ENCODE measurements at regions not wholly inside any gene's neighbourhood (a gene's known extent, or its start where the extent isn't known, plus 50 kb on each side); places are given as distances from the start of the nearest gene placed in this dataset.

- Histone ChIP-seq H2BK120ac (ENCODE audit: low read depth, low read length) (no peak overlapping the region), H2AFZ (replicated peaks; ENCODE audit: low read length, poor library complexity) (no peak overlapping the region), H3K14ac (replicated peaks; ENCODE audit: low read depth, low read length) (no peak overlapping the region), H4K91ac (ENCODE audit: insufficient read depth, low read depth, low read length) (no peak overlapping the region), H2BK20ac (ENCODE audit: low read depth, low read length) (no peak overlapping the region), H3K9me3 (ENCODE audit: control insufficient read depth, insufficient read depth, low read length) (peaks cover 15% of the 10 kb centered on the region), H4K8ac (ENCODE audit: low read depth in 2 of 2, low read length in 2 of 2) (no peak overlapping the region), H3K79me1 (ENCODE audit: low read depth in 1 of 2, low read length in 2 of 2) (no peaks in the 10 kb centered on the region), H2BK15ac (ENCODE audit: low read depth, low read length) (no peak overlapping the region), H3K4me2 (ENCODE audit: low read depth, low read length) (no peak overlapping the region), H3K36me3 (ENCODE audit: control insufficient read depth, insufficient read depth, low read length) (no peaks in the 10 kb centered on the region), H3K4ac (ENCODE audit: low read depth, low read length) (no peak overlapping the region), H2BK5ac (ENCODE audit: low read depth, low read length, poor library complexity, severe bottlenecking) (no peak overlapping the region), H3K23ac (ENCODE audit: low read depth, low read length) (no peak overlapping the region), H3K56ac (ENCODE audit: extremely low read depth, insufficient read depth, low read length) (no peak overlapping the region), H2AK5ac (ENCODE audit: low read depth, low read length) (no peak overlapping the region), H2AK9ac (replicated peaks; ENCODE audit: low read depth, low read length, poor library complexity) (no peak overlapping the region), H3K18ac (ENCODE audit: low read depth, low read length) (no peak overlapping the region), H3K4me3 (ENCODE audit: insufficient read depth, low read depth, low read length) (no peak overlapping the region), H3K9me1 (ENCODE audit: insufficient read depth, low read length) (no peaks in the 10 kb centered on the region), H3K4me1 (ENCODE audit: control insufficient read depth, insufficient read depth, low read length) (no peaks in the 10 kb centered on the region), H3K9ac (ENCODE audit: low read depth, low read length) (no peak overlapping the region), H3K27me3 (ENCODE audit: control insufficient read depth, insufficient read depth, low read length) (no peaks in the 10 kb centered on the region), H4K5ac (ENCODE audit: low read depth, low read length) (no peak overlapping the region), H3K27ac (ENCODE audit: insufficient read depth, low read length) (no peak overlapping the region), H4K20me1 (ENCODE audit: insufficient read depth, low read length) (no peaks in the 10 kb centered on the region)
- CTCF ChIA-PET = no interaction called here
- ATAC-seq (ENCODE audit: low read depth) (no peak), DNase-seq (no peak)
- TF ChIP-seq MAZ (IDR thresholded peaks at IDR 0.05; ENCODE audit: borderline replicate concordance, low read depth, low read length) (no peak), CHD1 (IDR thresholded peaks at IDR 0.05; ENCODE audit: low read depth, low read length) (no peak), RFX5 (IDR thresholded peaks at IDR 0.05; ENCODE audit: low read depth, low read length) (no peak), POLR2A (IDR thresholded peaks at IDR 0.05; ENCODE audit: low read depth, low read length) (no peak), SMC3 (IDR thresholded peaks at IDR 0.05; ENCODE audit: low read depth, low read length) (no peak), ELK1 (IDR thresholded peaks at IDR 0.05; ENCODE audit: borderline replicate concordance, low read depth, low read length) (no peak), RAD21 (IDR thresholded peaks at IDR 0.05; ENCODE audit: low read length) (no peak)
- dilution Hi-C loops (cut with HindIII; ENCODE audit: low sequenced_read_pairs, unreplicated experiment) (no loop called here), intact Hi-C loops (cut with micrococcal nuclease) (no loop called here), in situ Hi-C loops (cut with MboI; ENCODE audit: low sequenced_read_pairs) (no loop called here)
- no TSS peak for BruUV-seq (replicated peaks)
- no CpG with 5 or more reads among the region's 2 CpGs for WGBS, 2 experiments (ENCODE audit: extremely low coverage in 2 of 2, insufficient read length in 1 of 2)
- POLR2A ChIA-PET (ENCODE audit: unreplicated experiment) = no interaction called here
These were observed 1962.5 kb downstream of the MRPL39 start for GRCh38 chr21:23644768-23645167.

Measured in IMR-90 (cell line).